ENCODE measurements at regions not wholly inside any gene's neighbourhood (a gene's known extent, or its start where the extent isn't known, plus 50 kb on each side); places are given as distances from the start of the nearest gene placed in this dataset.
"Not testable (repeated sequence)": the region's sequence is repeated elsewhere in the genome, so short reads cannot be mapped to it uniquely, and the experiment has no call there.

DNA sequence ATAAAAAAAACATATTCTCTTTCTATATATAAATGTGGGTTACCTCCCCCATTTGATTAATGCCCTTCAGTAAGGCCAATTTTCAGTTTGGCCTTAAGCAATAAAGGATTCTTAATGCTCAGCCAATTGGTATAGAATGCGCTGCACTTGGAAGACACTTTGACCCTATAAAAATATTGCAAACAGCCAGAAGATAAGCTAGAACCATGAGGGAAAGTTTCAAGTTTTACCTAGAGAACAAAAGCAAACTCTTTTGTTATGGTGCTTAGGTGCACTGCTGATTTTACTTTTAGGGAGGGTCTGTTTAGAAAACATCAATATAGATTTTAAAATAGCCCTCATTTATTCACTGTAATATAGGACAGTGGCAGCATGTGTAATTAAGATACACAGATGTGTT lies 251.6 kb upstream of the SLC16A7 start:
- 3% methylated on average over 1 of the region's 1 CpG for WGBS (ENCODE audit: missing lambda C conversion rate)
- POLR2A ChIA-PET, result no interaction called here
- Histone ChIP-seq H3K9me3 (no peaks in the 10 kb centered on the region), H3K4me1 (no peaks in the 10 kb centered on the region), H3K4me2 (no peak overlapping the region), H3K4me3 (no peak overlapping the region), H3K27ac (no peak overlapping the region)
- CTCF ChIA-PET, result no interaction called here
- FAIRE-seq, result no peak
- no peak for ATAC-seq
- DNase-seq (ENCODE audit: low read depth in 1 of 2, low spot score in 1 of 2), result no peak
- TF ChIP-seq, protein P1, sequence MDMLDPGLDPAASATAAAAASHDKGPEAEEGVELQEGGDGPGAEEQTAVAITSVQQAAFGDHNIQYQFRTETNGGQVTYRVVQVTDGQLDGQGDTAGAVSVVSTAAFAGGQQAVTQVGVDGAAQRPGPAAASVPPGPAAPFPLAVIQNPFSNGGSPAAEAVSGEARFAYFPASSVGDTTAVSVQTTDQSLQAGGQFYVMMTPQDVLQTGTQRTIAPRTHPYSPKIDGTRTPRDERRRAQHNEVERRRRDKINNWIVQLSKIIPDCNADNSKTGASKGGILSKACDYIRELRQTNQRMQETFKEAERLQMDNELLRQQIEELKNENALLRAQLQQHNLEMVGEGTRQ (IDR thresholded peaks at IDR 0.05), result no peak
- TF ChIP-seq RARB (CRISPR knock-in tag; IDR thresholded peaks at IDR 0.05), result no peak

DNA sequence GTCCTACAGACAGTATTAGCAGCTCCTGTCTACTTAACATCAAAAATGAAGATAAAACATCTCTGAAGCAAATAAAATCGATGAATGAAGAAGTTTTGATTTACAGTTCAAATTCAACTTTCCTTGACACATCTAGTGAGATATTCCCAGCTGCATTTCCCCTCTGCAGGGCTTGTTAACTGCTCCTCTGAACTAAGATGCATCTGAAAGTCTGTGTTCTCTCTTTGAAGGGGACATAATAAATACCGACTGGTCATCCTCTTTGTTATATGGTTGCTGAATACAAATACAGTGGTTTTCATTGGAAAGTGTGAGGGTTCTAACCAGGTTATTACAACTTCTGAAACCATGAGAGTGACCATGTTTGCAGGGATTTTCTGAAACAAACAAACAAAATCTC lies 266.4 kb upstream of the SLC16A7 start:
- DNase-seq (ENCODE audit: low read depth in 1 of 2, low spot score in 1 of 2) (no peak), ATAC-seq (no peak), FAIRE-seq (no peak)
- CTCF ChIA-PET, result no interaction called here
- TF ChIP-seq KDM1A (IDR thresholded peaks at IDR 0.05; ENCODE audit: low read depth) (no peak), NR3C1 (IDR thresholded peaks at IDR 0.05) (no peak), TP53 (CRISPR knock-in tag; IDR thresholded peaks at IDR 0.05) (no peak), HOXB5 (CRISPR knock-in tag; IDR thresholded peaks at IDR 0.05) (no peak), EHF (CRISPR knock-in tag; IDR thresholded peaks at IDR 0.05) (no peak), POLR2A (IDR thresholded peaks at IDR 0.05; ENCODE audit: low read length) (no peak), RFX5 (IDR thresholded peaks at IDR 0.05) (no peak), JUN (IDR thresholded peaks at IDR 0.05) (no peak), HOXA7 (CRISPR knock-in tag; IDR thresholded peaks at IDR 0.05) (no peak), BHLHE40 (IDR thresholded peaks at IDR 0.05; ENCODE audit: low read depth, low read length) (no peak), ESRRA (IDR thresholded peaks at IDR 0.05; ENCODE audit: borderline replicate concordance, low read length) (no peak), POLR2AphosphoS2 (conservative IDR thresholded peaks at IDR 0.05; ENCODE audit: low read length) (no peak)
- TF ChIP-seq, protein P2, sequence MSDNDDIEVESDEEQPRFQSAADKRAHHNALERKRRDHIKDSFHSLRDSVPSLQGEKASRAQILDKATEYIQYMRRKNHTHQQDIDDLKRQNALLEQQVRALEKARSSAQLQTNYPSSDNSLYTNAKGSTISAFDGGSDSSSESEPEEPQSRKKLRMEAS (IDR thresholded peaks at IDR 0.05), result no peak
- TF ChIP-seq, protein P3, sequence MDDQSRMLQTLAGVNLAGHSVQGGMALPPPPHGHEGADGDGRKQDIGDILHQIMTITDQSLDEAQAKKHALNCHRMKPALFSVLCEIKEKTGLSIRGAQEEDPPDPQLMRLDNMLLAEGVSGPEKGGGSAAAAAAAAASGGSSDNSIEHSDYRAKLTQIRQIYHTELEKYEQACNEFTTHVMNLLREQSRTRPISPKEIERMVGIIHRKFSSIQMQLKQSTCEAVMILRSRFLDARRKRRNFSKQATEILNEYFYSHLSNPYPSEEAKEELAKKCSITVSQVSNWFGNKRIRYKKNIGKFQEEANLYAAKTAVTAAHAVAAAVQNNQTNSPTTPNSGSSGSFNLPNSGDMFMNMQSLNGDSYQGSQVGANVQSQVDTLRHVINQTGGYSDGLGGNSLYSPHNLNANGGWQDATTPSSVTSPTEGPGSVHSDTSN (IDR thresholded peaks at IDR 0.05), result no peak
- TF ChIP-seq, protein P4, sequence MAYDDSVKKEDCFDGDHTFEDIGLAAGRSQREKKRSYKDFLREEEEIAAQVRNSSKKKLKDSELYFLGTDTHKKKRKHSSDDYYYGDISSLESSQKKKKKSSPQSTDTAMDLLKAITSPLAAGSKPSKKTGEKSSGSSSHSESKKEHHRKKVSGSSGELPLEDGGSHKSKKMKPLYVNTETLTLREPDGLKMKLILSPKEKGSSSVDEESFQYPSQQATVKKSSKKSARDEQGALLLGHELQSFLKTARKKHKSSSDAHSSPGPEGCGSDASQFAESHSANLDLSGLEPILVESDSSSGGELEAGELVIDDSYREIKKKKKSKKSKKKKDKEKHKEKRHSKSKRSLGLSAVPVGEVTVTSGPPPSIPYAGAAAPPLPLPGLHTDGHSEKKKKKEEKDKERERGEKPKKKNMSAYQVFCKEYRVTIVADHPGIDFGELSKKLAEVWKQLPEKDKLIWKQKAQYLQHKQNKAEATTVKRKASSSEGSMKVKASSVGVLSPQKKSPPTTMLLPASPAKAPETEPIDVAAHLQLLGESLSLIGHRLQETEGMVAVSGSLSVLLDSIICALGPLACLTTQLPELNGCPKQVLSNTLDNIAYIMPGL (CRISPR knock-in tag; IDR thresholded peaks at IDR 0.05; ENCODE audit: borderline replicate concordance), result no peak
- TF ChIP-seq, protein P5, sequence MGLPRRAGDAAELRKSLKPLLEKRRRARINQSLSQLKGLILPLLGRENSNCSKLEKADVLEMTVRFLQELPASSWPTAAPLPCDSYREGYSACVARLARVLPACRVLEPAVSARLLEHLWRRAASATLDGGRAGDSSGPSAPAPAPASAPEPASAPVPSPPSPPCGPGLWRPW (IDR thresholded peaks at IDR 0.05), result no peak
- TF ChIP-seq, protein P6, sequence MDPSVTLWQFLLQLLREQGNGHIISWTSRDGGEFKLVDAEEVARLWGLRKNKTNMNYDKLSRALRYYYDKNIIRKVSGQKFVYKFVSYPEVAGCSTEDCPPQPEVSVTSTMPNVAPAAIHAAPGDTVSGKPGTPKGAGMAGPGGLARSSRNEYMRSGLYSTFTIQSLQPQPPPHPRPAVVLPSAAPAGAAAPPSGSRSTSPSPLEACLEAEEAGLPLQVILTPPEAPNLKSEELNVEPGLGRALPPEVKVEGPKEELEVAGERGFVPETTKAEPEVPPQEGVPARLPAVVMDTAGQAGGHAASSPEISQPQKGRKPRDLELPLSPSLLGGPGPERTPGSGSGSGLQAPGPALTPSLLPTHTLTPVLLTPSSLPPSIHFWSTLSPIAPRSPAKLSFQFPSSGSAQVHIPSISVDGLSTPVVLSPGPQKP (IDR thresholded peaks at IDR 0.05; ENCODE audit: low read depth, low read length), result no peak
- TF ChIP-seq, protein P7, sequence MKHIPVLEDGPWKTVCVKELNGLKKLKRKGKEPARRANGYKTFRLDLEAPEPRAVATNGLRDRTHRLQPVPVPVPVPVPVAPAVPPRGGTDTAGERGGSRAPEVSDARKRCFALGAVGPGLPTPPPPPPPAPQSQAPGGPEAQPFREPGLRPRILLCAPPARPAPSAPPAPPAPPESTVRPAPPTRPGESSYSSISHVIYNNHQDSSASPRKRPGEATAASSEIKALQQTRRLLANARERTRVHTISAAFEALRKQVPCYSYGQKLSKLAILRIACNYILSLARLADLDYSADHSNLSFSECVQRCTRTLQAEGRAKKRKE (CRISPR knock-in tag; IDR thresholded peaks at IDR 0.05; ENCODE audit: low read depth), result no peak
- TF ChIP-seq, protein P8, sequence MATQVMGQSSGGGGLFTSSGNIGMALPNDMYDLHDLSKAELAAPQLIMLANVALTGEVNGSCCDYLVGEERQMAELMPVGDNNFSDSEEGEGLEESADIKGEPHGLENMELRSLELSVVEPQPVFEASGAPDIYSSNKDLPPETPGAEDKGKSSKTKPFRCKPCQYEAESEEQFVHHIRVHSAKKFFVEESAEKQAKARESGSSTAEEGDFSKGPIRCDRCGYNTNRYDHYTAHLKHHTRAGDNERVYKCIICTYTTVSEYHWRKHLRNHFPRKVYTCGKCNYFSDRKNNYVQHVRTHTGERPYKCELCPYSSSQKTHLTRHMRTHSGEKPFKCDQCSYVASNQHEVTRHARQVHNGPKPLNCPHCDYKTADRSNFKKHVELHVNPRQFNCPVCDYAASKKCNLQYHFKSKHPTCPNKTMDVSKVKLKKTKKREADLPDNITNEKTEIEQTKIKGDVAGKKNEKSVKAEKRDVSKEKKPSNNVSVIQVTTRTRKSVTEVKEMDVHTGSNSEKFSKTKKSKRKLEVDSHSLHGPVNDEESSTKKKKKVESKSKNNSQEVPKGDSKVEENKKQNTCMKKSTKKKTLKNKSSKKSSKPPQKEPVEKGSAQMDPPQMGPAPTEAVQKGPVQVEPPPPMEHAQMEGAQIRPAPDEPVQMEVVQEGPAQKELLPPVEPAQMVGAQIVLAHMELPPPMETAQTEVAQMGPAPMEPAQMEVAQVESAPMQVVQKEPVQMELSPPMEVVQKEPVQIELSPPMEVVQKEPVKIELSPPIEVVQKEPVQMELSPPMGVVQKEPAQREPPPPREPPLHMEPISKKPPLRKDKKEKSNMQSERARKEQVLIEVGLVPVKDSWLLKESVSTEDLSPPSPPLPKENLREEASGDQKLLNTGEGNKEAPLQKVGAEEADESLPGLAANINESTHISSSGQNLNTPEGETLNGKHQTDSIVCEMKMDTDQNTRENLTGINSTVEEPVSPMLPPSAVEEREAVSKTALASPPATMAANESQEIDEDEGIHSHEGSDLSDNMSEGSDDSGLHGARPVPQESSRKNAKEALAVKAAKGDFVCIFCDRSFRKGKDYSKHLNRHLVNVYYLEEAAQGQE (IDR thresholded peaks at IDR 0.05), result no peak
- no peak overlapping the region for H3K27ac ChIP-seq
- 15% methylated on average over 2 of the region's 2 CpGs for WGBS (ENCODE audit: missing lambda C conversion rate)
- no peaks in the 10 kb centered on the region for H3K4me1 ChIP-seq
- H3K4me3 ChIP-seq, result no peak overlapping the region
- POLR2A ChIA-PET, result no interaction called here
- no peak overlapping the region for H3K4me2 ChIP-seq
- H3K9me3 ChIP-seq, result no peaks in the 10 kb centered on the region

DNA sequence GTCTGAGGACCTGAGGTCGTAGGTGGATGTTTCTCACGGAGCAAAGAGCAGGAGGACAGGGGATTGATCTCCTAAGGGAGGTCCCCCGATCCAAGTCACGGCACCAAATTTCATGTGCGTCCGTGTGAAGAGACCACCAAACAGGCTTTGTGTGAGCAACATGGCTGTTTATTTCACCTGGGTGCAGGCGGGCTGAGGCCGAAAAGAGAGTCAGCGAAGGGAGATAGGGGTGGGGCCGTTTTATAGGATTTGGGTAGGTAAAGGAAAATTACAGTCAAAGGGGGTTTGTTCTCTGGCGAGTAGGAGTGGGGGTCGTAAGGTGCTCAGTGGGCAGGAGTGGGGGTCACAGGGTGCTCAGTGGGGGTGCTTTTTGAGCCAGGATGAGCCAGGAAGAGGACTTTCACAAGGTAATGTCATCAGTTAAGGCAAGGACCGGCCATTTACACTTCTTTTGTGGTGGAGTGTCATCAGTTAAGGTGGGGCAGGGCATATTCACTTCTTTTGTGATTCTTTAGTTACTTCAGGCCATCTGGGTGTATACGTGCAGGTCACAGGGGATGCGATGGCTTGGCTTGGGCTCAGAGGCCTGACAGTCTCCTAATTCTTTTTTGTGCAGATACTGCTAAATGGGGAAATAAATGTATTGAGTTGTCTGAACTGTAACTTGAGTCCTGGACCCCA lies 267.3 kb upstream of the SLC16A7 start:
- ATAC-seq; CTCF ChIA-PET; H3K4me1 ChIP-seq; POLR2A ChIA-PET; H3K4me2 ChIP-seq; H3K4me3 ChIP-seq; FAIRE-seq; DNase-seq (ENCODE audit: low read depth in 1 of 2, low spot score in 1 of 2); H3K9me3 ChIP-seq; H3K27ac ChIP-seq: not testable (repeated sequence)
- 62% methylated on average over 15 of the region's 15 CpGs for WGBS (ENCODE audit: missing lambda C conversion rate)

DNA sequence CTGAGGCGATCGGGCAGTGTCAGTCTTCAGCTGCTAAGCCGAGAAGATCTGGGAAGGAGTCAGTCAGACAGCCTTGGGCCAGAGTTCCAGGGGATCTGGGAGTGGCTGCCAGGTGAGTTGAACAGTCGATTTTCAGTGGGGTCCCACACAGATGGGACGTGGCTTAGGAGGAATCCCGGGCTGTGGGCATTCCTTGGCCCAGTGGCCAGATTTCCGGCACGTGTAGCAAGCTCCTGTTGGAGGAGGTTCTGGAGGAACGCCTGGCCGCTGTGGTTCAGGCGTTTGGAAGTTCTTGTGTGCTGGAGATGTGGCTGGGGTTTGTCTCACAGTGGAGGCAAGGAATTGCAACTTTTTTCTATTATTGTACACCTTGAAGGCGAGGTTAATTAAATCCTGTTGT lies 269.4 kb upstream of the SLC16A7 start:
- DNase-seq (ENCODE audit: low read depth in 1 of 2, low spot score in 1 of 2); H3K4me3 ChIP-seq; POLR2A ChIA-PET; FAIRE-seq; H3K4me2 ChIP-seq; H3K9me3 ChIP-seq; CTCF ChIA-PET; ATAC-seq; H3K27ac ChIP-seq; H3K4me1 ChIP-seq: not testable (repeated sequence)
- 49% methylated on average over 11 of the region's 12 CpGs for WGBS (ENCODE audit: missing lambda C conversion rate)

Data from A549 (cell line).